Right forelimb (tissue), 1 donor: ENCODE measurements at regions not wholly inside any gene's neighbourhood (a gene's known extent, or its start where the extent isn't known, plus 50 kb on each side); places are given as distances from the start of the nearest gene placed in this dataset.
"Not testable (repeated sequence)": the region's sequence is repeated elsewhere in the genome, so short reads cannot be mapped to it uniquely, and the experiment has no call there.

Experiments used
- DNase-seq: peaks from one replicate; pipeline ENCODE4 v3.0.0-alpha.2; 2018

DNA sequence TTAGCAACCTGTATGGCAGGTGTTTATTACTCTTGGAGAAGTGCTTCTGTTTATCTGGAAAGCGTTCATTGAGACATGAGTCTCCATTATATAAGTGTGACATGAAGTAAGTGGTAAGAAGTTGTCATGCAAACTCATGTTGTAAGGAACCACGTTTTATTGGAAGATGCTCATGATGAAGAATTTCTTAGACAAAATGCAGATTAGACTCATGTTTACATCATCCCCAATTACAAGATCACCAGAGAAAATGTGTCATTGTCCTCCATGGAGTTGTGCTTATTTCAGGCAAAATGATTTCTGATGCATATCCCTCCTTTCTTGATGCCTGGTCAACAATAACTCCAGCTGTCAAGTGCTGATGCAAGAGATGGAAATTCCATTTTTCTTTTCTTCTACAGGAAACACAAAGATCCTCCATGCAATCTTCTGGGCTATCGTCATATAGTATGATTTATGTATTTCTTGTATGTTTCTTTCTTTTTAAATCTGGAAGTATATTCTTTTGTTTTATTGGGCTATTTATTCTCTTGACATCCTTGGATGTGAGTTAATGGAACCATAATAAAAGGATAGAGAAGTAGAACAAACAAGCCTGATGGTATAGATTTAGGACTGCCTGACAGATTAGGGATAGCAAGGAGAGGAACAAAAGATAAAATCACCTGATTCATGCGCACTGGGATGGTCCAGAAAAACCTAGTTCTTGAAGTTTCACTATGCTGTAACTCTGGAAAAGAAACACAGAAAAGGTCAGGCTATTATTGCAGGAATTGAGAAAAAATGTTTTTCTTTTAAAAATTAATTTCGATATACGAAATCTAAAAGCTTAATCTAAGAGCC is 50.7 kb upstream of the DIAPH3 start:
- no peak for DNase-seq

DNA sequence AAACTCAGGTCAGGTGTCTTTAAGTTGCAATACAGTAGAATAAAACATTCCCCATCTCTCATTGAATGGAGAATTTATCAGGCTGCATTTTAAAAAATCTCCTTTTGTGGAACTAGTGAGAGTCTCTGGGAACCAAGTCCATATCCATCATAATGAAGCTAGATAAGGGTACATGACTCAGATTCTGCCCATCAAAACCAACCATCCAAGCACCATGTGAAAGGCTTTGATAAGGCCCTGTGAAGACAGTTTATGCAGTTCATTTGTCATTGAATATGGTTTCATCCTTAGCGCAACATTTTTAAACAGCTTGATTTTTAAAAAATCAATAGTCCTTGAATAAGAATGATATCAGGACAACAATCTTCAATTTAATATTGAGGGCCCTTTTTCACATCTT is 56.3 kb upstream of the DIAPH3 start:
- no peak for DNase-seq

DNA sequence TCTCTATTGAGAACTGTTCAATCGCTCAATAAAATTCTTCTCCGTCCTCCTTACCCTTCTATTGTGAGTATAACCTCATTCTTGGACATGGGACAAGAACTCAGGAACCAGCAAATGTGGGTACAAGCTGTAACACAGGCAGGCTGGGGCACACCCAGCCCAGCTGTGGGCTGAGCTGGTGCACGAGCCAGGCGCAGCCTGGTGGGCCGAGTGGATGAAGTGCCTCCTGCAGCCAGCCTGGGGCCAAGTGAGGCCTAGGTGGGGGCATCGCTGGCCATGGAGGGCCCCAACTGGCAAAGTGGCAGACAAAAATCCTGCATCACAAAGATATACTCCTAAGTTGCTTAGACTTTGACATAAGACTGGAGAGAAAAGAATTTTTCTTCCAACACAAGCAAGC is 57.9 kb upstream of the DIAPH3 start:
- no peak for DNase-seq

DNA sequence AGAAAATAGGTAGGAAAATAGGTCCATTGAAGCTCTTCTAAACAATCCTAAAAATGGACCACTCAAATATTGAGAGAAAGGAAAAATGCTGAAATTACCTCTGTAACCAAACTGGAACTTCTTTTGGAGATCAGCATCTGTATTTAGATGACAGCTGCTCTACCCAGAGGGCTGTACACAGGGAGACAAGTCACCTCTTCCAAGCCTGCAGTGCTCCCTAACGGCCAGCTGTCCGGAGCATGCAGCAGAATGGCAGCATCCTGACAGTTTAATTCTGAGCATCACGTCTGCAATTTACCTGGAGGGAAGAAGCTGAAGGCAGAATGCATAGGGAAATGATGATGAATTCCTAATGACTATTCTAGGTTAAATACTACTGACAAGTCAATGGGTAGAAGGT is 62.8 kb upstream of the DIAPH3 start:
- no peak for DNase-seq

DNA sequence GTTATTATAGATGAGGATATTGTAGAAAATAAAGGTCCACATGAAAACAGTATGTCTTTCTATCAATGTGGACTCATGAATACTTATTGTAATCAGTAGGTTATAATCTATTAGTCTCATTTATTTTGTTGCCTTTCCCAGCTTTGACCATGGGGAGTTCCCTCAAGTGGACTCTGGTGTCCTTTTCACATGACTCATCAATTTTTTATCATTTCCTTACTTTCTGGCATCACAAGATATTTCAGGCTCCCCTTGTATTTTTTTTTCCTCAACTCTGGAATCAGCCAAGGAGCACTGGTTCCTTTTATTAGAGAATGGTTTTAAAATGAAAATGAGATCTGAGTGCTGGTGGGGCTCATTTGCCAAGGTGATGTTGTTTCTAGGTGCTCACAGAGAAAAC is 63.4 kb upstream of the DIAPH3 start:
- no peak for DNase-seq

DNA sequence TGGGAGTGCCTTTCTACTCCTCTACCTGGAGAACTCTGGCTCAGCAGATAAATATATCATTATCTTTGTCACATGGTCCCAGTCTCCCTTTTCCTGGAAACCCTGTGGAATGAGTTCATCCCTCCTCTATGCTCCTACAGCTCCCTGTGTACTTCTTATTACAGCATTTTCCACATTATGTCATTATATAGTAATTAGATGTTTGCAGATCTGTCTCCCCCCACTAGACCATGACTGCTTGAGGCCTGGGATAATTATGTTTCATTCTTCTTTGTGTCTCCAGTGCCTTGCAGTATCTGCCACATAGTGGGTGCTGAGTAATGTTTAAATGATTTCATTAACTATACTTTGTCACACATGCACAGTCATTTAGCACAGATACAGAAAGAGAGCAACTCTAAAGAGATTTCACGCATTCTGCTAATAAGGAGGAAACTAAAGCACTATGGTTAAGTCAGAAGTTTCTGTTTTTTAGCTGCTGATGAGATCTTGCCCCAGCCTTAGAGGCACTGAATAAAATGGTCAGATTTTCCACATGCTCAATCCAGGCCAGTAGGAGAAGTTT is 66.1 kb upstream of the DIAPH3 start:
- no peak for DNase-seq

DNA sequence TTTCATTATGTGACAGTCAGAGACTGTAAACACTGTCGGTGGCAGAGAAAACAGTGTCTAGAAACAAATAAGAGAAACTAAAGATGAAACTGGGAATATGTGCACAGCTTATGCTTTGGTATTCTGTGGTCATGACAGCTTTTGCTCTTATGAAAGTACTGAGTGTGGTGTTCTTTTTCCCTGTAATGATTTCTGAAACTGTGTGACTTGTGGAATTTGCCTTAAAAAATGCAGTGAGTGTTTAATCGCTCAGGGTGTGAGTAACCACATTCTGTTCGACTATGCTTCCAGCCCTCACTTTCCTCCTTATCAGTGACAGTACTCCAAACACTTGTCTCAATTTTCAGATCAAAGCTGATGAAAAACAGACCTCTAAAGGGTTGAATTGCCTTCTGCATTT is 66.9 kb upstream of the DIAPH3 start:
- DNase-seq, result no peak

DNA sequence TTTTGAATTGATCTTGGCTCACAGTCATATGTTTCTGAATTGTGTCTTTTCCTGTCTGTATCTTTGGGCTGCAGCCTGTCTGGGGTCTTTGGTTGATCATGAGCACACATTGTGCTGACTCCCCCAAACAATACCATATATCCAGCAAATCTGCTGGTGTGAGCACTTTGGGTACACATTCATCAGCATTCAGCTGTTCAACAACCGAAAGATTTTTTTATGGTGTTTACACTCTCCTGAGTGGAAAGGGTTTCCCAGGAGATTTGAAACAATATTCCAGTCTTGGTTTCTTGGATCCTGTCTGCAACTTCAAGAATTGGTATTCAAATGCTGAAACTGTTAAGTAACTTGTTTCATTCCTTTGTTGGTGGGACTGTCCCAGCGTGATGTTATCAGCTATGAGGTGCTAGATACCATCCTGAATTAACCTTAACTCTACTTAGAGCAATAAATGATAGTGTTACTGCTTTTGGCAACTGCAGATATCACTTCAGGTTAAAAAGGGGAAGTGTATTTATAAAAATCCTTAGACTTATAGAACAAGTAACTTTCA is 78.4 kb upstream of the DIAPH3 start:
- no peak for DNase-seq

DNA sequence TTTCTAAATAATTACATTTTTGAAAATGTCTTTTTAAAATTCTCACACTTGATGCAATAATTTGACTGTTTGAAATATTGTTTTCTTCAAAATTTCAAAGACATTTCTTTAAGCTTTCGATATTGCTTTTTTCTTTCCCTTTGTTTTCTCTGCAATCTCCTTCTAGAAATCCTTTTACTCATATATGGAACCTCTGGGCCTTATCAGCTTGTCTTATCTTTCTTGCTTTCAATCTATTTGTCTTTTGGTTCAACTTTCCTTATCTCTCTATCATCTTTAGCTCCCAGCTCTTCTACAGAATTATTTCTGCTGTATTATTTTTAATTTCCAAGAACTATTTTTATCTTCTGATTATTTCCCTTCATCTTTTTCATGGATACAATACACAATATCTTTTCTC is 80.7 kb upstream of the DIAPH3 start:
- no peak for DNase-seq

DNA sequence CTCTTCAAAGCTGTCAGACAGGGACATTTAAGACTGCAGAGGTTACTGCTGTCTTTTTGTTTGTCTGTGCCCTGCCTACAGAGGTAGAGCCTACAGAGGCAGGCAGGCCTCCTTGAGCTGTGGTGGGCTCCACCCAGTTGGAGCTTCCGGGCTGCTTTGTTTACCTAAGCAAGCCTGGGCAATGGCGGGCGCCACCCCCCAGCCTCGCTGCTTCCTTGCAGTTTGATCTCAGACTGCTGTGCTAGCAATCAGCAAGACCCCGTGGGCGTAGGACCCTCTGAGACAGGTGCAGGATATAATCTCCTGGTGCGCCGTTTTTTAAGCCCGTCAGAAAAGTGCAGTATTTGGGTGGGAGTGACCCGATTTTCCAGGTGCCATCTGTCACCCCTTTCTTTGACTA is 87.7 kb upstream of the DIAPH3 start:
- DNase-seq, result not testable (repeated sequence)

DNA sequence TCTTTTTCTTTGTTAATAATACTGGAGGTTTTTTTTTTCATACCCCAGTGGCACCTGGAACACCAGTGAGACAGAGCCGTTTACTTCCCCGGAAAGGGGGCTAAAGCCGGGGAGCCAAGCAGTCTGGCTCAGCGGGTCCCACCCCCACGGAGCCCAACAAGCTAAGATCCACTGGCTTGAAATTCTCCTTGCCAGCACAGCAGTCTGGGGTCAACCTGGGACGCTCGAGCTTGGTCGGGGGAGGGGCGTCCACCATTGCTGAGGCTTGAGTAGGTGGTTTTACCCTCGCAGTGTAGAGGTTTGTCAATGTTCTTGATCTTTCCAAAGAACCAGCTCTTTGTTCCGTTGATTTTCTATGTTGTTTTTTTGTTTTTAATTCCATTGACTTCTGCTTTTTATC is 94.6 kb upstream of the DIAPH3 start:
- DNase-seq, result no peak

DNA sequence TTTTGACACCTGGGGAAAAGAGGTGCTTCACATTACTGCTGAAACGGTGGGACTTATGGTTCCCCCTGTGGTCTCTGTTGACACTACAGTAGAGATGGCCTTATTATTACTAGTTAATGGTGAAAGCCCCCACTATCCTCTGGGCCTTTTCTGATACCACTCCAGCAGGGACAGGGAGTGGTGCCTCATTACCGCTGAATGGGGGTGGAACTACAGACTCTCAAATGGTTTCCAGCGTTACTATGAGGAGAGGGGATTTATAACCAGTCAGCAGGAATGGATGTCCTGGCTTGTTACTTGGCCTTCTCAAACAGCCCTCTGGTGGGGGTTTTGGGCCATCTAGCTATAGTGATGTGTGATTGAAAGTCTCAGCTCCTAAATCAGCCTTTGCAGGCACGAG is 96.7 kb upstream of the DIAPH3 start:
- DNase-seq, result no peak

DNA sequence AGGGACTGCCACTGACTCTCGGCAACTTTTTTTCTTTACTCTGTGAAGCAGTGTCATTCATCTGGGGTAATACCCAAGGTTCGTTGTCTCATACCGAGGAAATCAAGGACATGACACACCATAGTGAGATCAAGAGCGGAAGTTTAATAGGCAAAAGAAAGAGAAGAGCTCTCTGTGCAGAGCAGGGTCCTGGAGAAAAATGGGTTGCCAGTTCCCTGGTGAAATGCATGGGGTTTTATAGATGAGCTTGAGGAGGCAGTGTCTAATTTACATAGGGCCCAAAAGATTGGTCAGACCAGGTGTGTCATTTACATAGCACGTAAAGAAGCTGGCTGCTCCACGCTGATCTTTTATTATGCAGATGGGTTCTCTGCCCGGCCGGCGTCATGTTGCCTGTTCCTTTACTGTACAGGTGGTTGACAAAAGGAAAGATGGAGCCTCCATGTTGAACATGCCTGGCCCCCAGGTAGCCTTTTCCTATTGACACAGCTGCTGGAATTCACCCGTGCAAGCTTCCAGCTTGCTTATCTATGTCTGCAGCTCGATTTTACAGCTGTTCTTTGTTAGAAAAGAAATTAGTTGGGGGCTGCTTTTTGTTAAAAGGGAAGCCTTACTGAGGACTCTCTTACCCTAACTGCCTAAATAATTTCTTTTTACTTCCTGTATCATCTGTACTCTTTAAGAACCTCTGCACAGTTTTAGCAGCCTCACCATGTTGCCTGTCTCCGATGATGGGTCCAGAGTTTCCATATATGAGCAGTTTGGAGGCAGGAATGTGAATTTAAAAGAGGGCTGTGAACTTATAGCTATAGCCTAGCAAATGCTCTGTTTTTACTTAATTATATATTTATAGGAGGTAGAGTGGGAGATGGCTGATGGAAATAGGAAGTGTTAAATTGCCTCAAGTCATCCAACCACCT is 98.0 kb upstream of the DIAPH3 start:
- DNase-seq, result no peak

DNA sequence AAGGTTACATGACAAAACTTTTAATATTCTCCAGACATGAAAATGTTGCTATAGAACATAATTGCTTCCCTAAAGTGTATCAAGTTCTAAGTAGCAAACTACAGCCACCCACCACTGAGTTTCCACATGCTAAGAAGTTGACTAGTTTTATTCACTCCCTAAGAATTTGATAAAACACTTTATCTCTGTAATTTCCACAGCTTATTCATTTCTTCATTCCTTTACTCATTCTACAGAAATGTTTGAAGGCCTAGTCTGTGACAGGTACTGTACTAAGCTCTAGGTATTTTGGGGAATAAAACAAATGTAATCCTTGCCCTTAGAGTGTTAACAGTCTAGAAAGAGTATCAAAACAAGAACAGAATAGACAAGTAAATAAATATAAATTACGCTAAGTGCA is 101.8 kb upstream of the DIAPH3 start:
- no peak for DNase-seq

DNA sequence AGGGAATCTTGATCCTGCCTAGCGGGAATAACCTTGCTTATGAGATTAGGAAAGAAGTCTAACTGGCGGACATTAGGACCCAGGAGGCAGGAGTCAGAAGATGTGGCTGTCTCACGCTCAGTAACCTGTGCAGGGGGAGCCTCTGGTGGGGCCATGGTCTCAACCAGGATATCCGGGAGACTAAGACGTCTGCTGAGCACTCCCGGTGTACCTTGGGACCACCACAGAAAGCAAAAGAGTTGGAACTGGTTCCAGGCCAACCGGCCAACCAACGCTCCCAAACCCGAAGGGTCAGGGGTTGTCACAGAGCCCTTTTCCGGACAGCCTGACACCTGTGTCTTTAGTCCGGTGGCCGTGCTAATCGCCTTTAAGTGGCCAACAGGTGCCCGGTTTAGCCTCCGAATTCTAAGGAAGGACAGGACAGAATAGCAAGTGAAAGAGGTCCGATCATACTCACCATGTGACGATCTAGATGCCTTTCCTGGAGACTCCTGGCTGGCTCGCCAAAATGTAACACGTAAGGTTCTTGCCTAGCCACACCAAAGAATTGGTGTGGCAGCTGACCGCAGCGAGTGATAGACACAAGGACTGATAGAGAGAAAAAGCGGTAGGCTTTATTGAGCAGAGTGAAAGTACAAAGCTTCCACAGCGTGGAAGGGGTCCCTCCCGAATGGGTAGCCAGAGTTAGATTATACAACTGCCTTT is 103.9 kb upstream of the DIAPH3 start:
- DNase-seq, result no peak

DNA sequence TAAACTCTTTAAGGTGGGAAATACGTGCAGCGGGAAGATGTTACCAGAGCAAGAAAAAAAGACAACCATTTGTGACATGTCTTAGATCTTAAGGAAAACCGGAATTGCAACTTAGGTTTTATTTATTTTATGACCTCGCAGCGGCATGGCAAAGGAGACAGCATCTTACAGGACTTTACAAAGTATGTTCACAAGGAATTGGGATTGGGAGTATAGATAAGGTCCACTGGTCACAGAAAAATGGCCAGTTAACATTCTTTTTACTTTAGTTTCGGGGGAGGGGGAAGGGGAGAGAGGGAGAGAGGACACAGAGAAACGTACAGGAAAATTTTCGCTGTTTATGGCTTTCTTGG is 104.5 kb upstream of the DIAPH3 start:
- DNase-seq, result no peak

DNA sequence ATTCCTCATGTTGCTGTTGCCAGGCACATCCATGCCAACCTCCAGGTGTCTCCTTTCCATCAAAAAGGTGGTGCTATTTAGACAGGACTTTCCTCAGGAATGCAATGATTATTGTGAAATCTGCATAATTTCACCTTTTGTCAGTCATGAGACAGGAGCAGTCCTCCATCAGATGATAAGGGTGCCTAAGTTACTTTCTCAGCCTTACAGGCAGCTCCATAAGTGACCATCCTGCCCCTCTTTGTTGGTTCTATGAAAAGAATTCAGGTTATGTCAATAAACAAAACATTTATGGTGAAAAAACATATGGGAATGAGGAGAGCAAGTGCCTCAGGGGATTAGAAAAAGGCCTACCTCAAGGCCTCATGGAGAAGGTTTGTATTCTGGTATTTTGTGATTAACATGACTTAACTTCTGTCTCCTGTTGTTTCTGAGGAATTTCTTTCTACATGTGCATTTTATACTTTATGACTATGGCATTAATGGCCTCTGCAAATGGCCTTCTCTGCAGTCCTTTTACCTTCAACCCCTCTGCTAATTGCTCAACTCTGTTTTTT is 110.3 kb upstream of the DIAPH3 start:
- DNase-seq, result no peak

DNA sequence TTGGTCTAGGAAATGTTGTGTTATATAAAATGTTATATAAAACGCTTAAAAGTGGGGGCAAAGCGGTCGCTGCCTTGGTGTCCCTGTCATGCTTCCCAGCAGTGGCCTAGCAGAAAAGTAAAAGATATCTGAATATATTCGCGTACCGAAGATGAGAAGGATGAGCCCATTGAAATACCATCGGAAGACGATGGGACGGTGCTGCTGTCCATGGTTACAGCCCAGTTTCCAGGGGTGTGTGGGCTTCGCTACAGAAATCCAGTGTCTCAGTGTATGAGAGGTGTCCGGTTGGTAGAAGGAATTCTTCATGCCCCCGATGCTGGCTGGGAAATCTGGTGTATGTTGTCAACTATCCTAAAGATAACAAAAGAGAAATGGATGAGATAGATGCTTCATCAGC is 110.9 kb upstream of the DIAPH3 start:
- no peak for DNase-seq

DNA sequence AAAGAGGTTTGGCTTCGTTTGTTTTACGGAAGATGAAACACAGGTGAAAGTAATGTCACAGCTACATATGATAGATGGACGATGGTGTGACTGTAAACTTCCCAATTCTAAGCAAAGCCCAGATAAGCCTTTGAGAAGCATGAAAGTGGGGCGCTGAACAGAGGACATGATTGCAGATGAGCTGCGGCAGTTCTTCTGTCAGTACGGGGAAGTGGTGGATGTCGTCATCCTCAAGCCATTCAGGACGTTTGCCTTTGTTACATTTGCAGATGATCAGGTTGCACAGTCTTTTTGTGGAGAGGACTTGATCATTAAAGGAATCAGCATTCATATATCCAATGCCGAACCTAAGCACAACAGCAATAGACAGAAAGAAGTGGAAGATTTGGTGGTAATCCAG is 111.5 kb upstream of the DIAPH3 start:
- DNase-seq, result no peak

DNA sequence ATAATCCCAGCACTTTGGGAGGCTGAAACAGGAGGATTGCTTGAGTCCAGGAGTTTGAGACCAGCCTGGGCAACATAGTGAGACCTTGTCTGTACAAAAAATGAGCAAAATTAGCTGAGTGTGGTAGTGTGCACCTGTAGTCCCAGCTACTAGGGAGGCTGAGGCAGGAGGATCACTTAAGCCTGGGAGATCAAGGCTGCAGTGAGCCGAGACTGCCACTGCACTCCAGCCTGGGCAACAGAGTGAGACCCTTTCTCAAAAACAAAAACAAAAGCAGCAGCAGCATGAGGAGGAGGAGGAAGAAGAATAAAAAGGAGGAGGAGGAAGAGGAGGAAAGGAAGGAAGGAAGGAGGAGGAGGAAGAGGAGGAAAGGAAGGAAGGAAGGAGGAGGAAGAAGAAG is 116.5 kb upstream of the TDRD3 start:
- DNase-seq, result not testable (repeated sequence)

DNA sequence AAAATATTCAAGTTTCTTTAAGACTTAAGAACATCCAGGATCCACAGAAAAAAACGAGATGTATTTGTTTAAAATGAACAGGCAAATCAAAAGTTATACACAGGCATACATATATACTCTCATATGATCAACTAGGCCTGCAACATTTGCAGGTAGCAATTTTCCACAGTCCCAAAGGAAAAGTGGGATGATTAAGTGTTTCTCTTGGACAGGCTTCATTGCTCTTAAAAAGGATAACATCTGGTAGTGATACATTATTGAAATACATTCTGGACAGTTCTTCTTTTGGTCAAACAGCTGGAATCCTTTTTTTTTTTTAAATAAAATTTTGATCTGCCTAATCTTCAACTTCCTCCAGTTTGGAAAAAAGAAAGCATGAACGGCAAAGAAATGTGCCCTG is 114.8 kb upstream of the TDRD3 start:
- no peak for DNase-seq

DNA sequence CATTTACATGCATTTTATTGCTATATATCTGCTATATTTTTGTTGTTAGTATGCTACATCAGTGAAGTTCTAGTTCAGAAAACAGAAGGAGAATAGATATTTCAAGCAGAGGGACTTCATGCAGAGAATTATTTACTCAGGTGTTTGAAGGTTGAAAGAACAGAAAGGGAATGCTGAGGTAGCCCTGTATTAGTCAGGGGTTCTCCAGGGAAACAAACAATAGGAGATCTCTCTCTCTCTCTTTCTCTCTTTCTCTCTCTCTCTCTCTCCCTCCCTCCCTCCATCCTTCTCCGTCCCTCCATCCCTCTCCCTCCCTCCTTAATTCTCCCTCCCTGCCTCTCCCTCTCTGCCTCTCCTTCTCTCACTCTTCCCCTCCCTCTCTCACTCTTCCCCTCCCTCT is 114.3 kb upstream of the TDRD3 start:
- DNase-seq, result no peak

DNA sequence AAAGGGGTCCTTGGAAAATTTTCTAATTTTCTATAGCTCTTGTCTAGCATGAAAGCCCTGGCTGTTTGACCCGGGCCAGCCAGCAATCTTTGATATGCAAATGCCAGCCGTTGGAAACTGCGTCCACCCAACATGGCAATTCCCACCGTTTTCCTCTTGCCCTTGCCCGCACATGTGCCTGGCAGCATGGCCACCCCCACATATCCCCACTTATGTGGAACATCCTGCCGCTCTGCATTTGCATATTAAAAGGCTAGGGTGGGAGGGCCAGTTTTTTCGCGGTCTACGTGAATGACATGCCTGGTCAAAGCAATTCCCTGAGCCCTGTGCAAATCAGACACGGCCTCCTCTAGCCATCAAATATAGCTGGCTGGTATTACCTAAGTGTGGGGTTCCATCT is 110.3 kb upstream of the TDRD3 start:
- DNase-seq, result no peak
